ENCODE measurements at regions not wholly inside any gene's neighbourhood (a gene's known extent, or its start where the extent isn't known, plus 50 kb on each side); places are given as distances from the start of the nearest gene placed in this dataset.

GRCh38 chr6:139904158-139904533 is 529.7 kb upstream of the CITED2 start:
- CTCF ChIA-PET (ENCODE audit: low intra/inter-chr PET ratio): no interaction called here
- Histone ChIP-seq H3K9me3 (replicated peaks; ENCODE audit: control insufficient read depth, insufficient read depth, low read depth, low read length) (no peaks in the 10 kb centered on the region), H3K9ac (ENCODE audit: insufficient read depth in 1 of 2, low read depth in 2 of 2, low read length in 2 of 2) (no peak overlapping the region), H3K27ac (ENCODE audit: extremely low read depth, low read depth, low read length) (no peak overlapping the region), H3K9me1 (ENCODE audit: control insufficient read depth, insufficient read depth, low read length) (no peaks in the 10 kb centered on the region), H3K79me2 (ENCODE audit: control insufficient read depth, insufficient read depth, low read length) (no peaks in the 10 kb centered on the region), H3K4me1 (replicated peaks in 1 of 2; ENCODE audit: control insufficient read depth in 2 of 2, insufficient read depth in 2 of 2, low read length in 2 of 2) (no peaks in the 10 kb centered on the region), H3K36me3 (ENCODE audit: control insufficient read depth, insufficient read depth, low read length) (no peaks in the 10 kb centered on the region), H4K20me1 (replicated peaks; ENCODE audit: control insufficient read depth, insufficient read depth, low read length) (no peaks in the 10 kb centered on the region), H2AFZ (ENCODE audit: low read depth, low read length) (no peak overlapping the region), H3K27me3 (ENCODE audit: control insufficient read depth in 2 of 2, insufficient read depth in 2 of 2, low read length in 2 of 2) (no peaks in the 10 kb centered on the region), H3K4me3 (no peak overlapping the region), H3K4me2 (ENCODE audit: insufficient read depth, low read length) (no peak overlapping the region)
- DNase-seq (ENCODE audit: extremely low read depth in 1 of 4, low spot score in 3 of 4) (no peak), ATAC-seq (no peak), FAIRE-seq (no peak)
- TF ChIP-seq PBX2 (CRISPR knock-in tag; IDR thresholded peaks at IDR 0.05; ENCODE audit: low read depth) (no peak), PBX2 (tag; conservative IDR thresholded peaks at IDR 0.05; ENCODE audit: low read depth) (peak; percentile 84), HNRNPH1 (optimal IDR thresholded peaks at IDR 0.05; ENCODE audit: low read depth, low read length) (no peak), CEBPG (CRISPR knock-in tag; IDR thresholded peaks at IDR 0.05) (no peak), CEBPG (tag; conservative IDR thresholded peaks at IDR 0.05 in 1 of 2, IDR thresholded peaks at IDR 0.05 in 1 of 2) (peak in 1 of 2 experiments; percentile 30; a peak in 1 of 4 replicates), BRCA1 (IDR thresholded peaks at IDR 0.05) (no peak), BRCA1 (CRISPR knock-in tag; IDR thresholded peaks at IDR 0.05) (no peak), MCM7 (IDR thresholded peaks at IDR 0.05) (0 out of 4 replicates have a peak, but pooled peaks of 1 of the 2 experiments have one; percentile 22), ATF3 (IDR thresholded peaks at IDR 0.05) (0 out of 2 replicates have a peak, but pooled peaks have one; percentile 31), ATF3 (CRISPR knock-in tag; conservative IDR thresholded peaks at IDR 0.05) (no peak), ZNF140 (CRISPR knock-in tag; IDR thresholded peaks at IDR 0.05) (no peak), MEIS2 (IDR thresholded peaks at IDR 0.05; ENCODE audit: partially characterized antibody) (peak; percentile 70)
- TF ChIP-seq, protein P1, sequence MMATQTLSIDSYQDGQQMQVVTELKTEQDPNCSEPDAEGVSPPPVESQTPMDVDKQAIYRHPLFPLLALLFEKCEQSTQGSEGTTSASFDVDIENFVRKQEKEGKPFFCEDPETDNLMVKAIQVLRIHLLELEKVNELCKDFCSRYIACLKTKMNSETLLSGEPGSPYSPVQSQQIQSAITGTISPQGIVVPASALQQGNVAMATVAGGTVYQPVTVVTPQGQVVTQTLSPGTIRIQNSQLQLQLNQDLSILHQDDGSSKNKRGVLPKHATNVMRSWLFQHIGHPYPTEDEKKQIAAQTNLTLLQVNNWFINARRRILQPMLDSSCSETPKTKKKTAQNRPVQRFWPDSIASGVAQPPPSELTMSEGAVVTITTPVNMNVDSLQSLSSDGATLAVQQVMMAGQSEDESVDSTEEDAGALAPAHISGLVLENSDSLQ (IDR thresholded peaks at IDR 0.05): peak; percentile 40
- TF ChIP-seq, protein P2, sequence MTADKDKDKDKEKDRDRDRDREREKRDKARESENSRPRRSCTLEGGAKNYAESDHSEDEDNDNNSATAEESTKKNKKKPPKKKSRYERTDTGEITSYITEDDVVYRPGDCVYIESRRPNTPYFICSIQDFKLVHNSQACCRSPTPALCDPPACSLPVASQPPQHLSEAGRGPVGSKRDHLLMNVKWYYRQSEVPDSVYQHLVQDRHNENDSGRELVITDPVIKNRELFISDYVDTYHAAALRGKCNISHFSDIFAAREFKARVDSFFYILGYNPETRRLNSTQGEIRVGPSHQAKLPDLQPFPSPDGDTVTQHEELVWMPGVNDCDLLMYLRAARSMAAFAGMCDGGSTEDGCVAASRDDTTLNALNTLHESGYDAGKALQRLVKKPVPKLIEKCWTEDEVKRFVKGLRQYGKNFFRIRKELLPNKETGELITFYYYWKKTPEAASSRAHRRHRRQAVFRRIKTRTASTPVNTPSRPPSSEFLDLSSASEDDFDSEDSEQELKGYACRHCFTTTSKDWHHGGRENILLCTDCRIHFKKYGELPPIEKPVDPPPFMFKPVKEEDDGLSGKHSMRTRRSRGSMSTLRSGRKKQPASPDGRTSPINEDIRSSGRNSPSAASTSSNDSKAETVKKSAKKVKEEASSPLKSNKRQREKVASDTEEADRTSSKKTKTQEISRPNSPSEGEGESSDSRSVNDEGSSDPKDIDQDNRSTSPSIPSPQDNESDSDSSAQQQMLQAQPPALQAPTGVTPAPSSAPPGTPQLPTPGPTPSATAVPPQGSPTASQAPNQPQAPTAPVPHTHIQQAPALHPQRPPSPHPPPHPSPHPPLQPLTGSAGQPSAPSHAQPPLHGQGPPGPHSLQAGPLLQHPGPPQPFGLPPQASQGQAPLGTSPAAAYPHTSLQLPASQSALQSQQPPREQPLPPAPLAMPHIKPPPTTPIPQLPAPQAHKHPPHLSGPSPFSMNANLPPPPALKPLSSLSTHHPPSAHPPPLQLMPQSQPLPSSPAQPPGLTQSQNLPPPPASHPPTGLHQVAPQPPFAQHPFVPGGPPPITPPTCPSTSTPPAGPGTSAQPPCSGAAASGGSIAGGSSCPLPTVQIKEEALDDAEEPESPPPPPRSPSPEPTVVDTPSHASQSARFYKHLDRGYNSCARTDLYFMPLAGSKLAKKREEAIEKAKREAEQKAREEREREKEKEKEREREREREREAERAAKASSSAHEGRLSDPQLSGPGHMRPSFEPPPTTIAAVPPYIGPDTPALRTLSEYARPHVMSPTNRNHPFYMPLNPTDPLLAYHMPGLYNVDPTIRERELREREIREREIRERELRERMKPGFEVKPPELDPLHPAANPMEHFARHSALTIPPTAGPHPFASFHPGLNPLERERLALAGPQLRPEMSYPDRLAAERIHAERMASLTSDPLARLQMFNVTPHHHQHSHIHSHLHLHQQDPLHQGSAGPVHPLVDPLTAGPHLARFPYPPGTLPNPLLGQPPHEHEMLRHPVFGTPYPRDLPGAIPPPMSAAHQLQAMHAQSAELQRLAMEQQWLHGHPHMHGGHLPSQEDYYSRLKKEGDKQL (CRISPR knock-in tag; IDR thresholded peaks at IDR 0.05; ENCODE audit: borderline replicate concordance): no peak
- no TSS peak for BruUV-seq (replicated peaks)
- intact Hi-C loops (cut with micrococcal nuclease): no loop called here
- in situ Hi-C loops (cut with MboI): no loop called here
- POLR2A ChIA-PET: interaction anchor here (0.6 to 1.7 kb wide), 3 partner anchors 13 to 530 kb away, joined by 3 to 5 read pairs (median 3); partner anchors contain the start of gene CITED2

Data from K562 (cell line).